Activated CD4-positive, alpha-beta T cell treated with anti-CD3 and anti-CD28 coated beads for 36 hours (primary cell): ENCODE measurements at regions not wholly inside any gene's neighbourhood (a gene's known extent, or its start where the extent isn't known, plus 50 kb on each side); places are given as distances from the start of the nearest gene placed in this dataset.

ENCODE experiments used
- ATAC-seq: fragments of 200-7000 bp; cut with Tn5 transposase; one replicate; pipeline ENCODE4 v1.10.0; 2021; ENCODE audit warnings: mild to moderate bottlenecking, moderate library complexity
- CTCF ChIA-PET: fragments of 350-600 bp; sonication (Branson Sonifier 250); formaldehyde crosslinking; loops from one replicate; lab custom pipeline; 2021; ENCODE audit warnings: antibody characterized with exemption; lab: Charles Lee
- POLR2A ChIA-PET: fragments of 350-600 bp; sonication (Branson Sonifier 250); formaldehyde crosslinking; loops from one replicate; lab custom pipeline; 2021; ENCODE audit warnings: antibody characterized with exemption, inconsistent platforms; lab: Charles Lee
- DNase-seq: peaks from one replicate; pipeline ENCODE4 v3.0.0-alpha.2; 2020
- H3K27ac Mint-ChIP-seq: one replicate; pipeline ENCODE4 v1.8.0; 2021; ENCODE audit warnings: mixed read lengths
- H3K27me3 Mint-ChIP-seq: one replicate; pipeline ENCODE4 v1.8.0; 2021; ENCODE audit warnings: mixed read lengths
- H3K36me3 Mint-ChIP-seq: one replicate; pipeline ENCODE4 v1.8.0; 2021; ENCODE audit warnings: low read depth, mixed read lengths
- H3K4me1 Mint-ChIP-seq: one replicate; pipeline ENCODE4 v1.8.0; 2021; ENCODE audit warnings: mixed read lengths
- H3K4me3 Mint-ChIP-seq: one replicate; pipeline ENCODE4 v1.8.0; 2021; ENCODE audit warnings: mild to moderate bottlenecking, moderate library complexity, mixed read lengths
- H3K9me3 Mint-ChIP-seq: one replicate; pipeline ENCODE4 v1.8.0; 2021; ENCODE audit warnings: low read depth, mixed read lengths
- intact Hi-C, 2 experiments: fragments of 100-400 bp; cut with DNase I in 1 of 2; cut with micrococcal nuclease in 1 of 2; formaldehyde crosslinking; loops; one replicate each; pipeline versions ENCODE4 v1.14.2 to v1.15.1; 2022 to 2024; cut with DNase I, micrococcal nuclease

DNA sequence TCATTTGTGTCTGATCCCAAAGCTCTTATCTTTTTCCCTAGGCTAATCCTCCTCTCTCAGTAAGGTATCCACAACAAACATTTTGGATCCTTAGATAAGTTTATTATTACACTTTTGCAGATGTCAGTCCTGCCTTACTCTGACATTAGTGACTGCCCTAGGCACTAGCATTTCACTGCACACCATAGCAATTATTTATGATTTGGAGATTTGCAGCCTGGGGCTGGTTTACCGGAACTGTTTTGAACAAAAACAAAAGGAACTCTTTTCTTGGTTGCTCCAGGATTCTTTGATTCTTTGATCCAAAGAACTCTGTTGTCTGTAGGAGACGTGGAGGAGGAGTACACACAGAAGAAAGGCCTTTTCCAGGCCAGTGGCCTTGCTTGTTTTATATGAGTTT, 80.4 kb downstream of the EDNRB start:
- ChIA-PET CTCF (no interaction called here), POLR2A (no interaction called here)
- H3K4me1 Mint-ChIP-seq = no peaks in the 10 kb centered on the region
- no peak overlapping the region for H3K27ac Mint-ChIP-seq
- H3K9me3 Mint-ChIP-seq = no peaks in the 10 kb centered on the region
- H3K27me3 Mint-ChIP-seq = no peaks in the 10 kb centered on the region
- intact Hi-C loops = no loop called here
- ATAC-seq = no peak
- DNase-seq = no peak
- H3K4me3 Mint-ChIP-seq = no peak overlapping the region
- H3K36me3 Mint-ChIP-seq = no peaks in the 10 kb centered on the region

DNA sequence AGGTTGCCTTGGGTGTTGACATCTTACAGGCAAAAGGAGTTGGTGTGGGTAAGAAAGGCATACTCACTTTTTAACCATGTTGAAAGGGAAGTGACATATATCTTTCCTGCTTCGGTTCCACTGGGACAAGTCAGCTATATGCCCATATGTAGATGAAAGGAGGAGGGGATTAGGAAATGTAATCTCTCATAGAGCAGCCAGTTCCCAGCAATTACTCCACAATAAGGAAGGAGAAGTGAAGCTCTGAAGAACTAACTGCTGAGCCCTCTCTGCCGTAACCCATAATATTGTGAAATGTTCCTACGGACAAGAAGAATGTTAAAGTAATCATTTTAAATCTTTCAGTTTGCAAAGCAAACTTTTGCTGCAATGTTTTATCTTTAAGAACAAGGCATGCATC, 82.2 kb downstream of the EDNRB start:
- ChIA-PET CTCF (no interaction called here), POLR2A (no interaction called here)
- Mint-ChIP-seq H3K4me1 (no peaks in the 10 kb centered on the region), H3K9me3 (no peaks in the 10 kb centered on the region), H3K4me3 (no peak overlapping the region), H3K27me3 (no peaks in the 10 kb centered on the region), H3K27ac (no peak overlapping the region), H3K36me3 (no peaks in the 10 kb centered on the region)
- DNase-seq (no peak), ATAC-seq (no peak)
- intact Hi-C loops = no loop called here

DNA sequence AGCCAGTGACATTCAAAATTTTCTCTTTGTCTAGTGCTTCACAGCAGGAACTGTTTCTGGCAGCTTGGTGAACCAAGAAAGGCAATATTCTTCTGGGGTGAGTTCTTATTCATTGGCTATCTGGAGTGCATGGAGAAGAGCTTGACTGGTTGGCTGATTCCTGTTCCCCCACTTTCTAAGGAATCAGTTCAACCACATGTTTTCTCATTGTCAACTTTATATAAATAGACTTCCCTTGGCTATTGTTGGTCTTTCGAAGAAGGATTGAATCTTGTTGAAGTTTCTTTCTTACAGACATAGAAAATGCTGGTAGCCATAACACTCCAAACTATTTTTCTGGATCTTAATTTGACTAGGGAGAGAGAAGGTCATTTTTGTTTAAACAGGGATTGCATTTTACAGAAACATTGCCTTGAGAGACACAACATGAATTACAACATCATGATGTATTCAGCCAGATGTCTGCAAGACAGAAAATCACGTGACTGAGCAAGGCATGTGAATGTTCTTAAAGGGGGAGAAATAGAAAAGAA, 85.2 kb downstream of the EDNRB start:
- H3K27me3 Mint-ChIP-seq = no peaks in the 10 kb centered on the region
- CTCF ChIA-PET = interaction anchor here (0.9 to 1.0 kb wide), 2 partner anchors 12 to 13 kb away, joined by 3 read pairs; no protein-coding TSS in a partner anchor
- ATAC-seq = no peak
- intact Hi-C loops = no loop called here
- H3K27ac Mint-ChIP-seq = no peak overlapping the region
- H3K4me1 Mint-ChIP-seq = no peaks in the 10 kb centered on the region
- no peaks in the 10 kb centered on the region for H3K36me3 Mint-ChIP-seq
- POLR2A ChIA-PET = no interaction called here
- no peak overlapping the region for H3K4me3 Mint-ChIP-seq
- H3K9me3 Mint-ChIP-seq = no peaks in the 10 kb centered on the region
- no peak for DNase-seq

DNA sequence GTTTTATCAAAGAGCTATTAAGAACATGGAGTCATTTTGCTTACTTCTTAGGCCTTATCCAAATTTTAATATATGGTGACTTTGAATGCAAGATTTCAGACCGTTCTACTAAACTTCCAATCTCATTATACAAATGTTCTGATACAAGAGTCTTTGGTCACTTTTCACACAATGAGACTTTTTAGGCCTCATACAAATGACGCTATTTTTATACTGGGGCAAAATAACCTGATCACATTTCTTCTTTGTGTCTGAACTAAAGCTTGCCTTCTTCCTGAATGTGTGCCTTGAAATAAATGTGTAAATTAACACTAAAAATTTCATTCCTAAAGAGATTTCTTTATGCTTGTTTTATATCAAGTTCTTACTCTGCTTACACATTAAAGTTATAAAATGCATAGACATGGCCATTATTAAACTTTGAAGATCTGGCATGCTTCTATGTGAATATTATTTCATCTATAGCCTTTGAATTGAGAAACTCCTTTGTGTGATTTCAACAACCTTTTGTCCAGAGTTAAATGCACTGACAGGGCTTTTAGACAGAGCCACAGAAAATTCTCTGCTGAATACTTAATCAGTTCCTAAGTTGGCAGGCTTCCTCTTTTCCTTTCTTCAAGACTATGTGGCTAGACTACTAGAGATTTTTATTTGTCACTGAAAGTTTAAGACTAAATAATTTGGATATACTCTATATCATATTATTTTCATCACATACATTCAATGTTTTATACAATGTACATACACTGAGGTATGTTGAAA, 86.1 kb downstream of the EDNRB start:
- H3K4me1 Mint-ChIP-seq = no peaks in the 10 kb centered on the region
- intact Hi-C loops = no loop called here
- no peaks in the 10 kb centered on the region for H3K36me3 Mint-ChIP-seq
- ChIA-PET POLR2A (no interaction called here), CTCF (interaction anchor here (0.9 to 1.0 kb wide), 2 partner anchors 12 to 13 kb away, joined by 3 read pairs; no protein-coding TSS in a partner anchor)
- no peaks in the 10 kb centered on the region for H3K9me3 Mint-ChIP-seq
- H3K27ac Mint-ChIP-seq = no peak overlapping the region
- DNase-seq = no peak
- no peaks in the 10 kb centered on the region for H3K27me3 Mint-ChIP-seq
- no peak for ATAC-seq
- H3K4me3 Mint-ChIP-seq = no peak overlapping the region

DNA sequence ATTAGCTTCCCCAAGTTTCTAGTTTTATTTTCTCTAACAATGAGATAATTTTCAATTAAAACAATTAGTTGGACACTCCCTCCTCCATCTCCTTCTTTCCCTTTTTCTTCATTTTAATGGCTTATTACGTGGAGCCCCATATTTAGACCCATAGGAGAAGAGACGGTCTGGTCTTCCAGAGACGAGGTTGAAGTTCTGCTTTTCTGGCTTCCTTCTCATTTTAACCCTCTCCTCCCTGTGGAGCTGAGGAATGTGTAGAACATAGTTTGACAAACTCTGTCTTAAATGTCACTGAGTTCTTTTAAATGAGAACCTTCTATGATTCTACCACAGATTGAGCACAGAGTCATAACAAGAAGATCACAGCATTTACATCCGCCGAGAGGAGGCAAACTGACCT, 86.8 kb downstream of the EDNRB start:
- H3K27ac Mint-ChIP-seq = no peak overlapping the region
- CTCF ChIA-PET = no interaction called here
- POLR2A ChIA-PET = interaction anchor here (0.6 kb wide), 1 partner anchor 863 kb away, joined by 6 read pairs; no protein-coding TSS in a partner anchor
- ATAC-seq (no peak), DNase-seq (no peak)
- intact Hi-C loops = no loop called here
- H3K4me3 Mint-ChIP-seq = no peak overlapping the region
- no peaks in the 10 kb centered on the region for H3K27me3 Mint-ChIP-seq
- no peaks in the 10 kb centered on the region for H3K4me1 Mint-ChIP-seq
- no peaks in the 10 kb centered on the region for H3K9me3 Mint-ChIP-seq
- no peaks in the 10 kb centered on the region for H3K36me3 Mint-ChIP-seq

DNA sequence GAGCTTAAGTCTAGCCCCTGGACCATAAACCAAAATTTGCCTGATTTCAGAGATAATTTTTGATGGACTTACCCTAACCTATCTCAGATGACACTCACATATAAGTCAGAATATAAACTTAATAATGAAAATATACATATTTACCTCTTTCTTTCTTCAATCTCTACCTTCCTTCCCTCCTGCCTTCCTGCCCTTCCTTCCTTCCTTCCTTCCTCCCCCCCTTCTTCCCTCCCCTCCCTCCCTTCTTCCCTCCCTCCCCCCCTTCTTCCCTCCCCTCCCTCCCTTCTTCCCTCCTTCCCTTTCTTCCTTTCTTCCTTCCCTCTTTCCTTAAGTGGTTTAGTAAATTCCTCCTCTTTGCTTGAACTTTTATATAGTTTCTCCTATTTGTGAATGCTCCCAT, 88.7 kb downstream of the EDNRB start:
- ATAC-seq (no peak), DNase-seq (no peak)
- Mint-ChIP-seq H3K36me3 (no peaks in the 10 kb centered on the region), H3K4me1 (no peaks in the 10 kb centered on the region), H3K4me3 (no peak overlapping the region), H3K27ac (no peak overlapping the region), H3K9me3 (no peaks in the 10 kb centered on the region), H3K27me3 (no peaks in the 10 kb centered on the region)
- intact Hi-C loops = no loop called here
- POLR2A ChIA-PET = no interaction called here
- CTCF ChIA-PET = no interaction called here

DNA sequence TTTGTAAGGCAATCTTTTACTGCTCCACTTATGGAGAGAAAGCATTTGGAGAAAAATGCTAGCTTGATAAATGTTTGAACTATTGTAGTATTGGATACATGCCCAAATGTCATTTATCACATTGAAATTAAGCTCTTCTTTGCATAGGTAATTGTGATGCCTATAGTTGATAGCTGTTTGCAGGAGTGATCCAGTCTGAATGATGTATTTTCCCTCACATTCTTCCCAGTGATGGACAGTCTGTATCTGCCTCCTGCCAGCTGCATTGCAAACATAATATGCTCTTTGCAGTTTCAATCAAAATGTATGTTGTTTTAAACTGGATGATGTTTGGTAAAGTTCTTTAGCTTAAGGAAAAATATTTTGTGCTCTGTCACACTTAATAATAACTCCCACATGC, 89.8 kb downstream of the EDNRB start:
- no peak overlapping the region for H3K27ac Mint-ChIP-seq
- no peaks in the 10 kb centered on the region for H3K36me3 Mint-ChIP-seq
- CTCF ChIA-PET = interaction anchor here (0.6 kb wide), 1 partner anchor 57 kb away, joined by 3 read pairs; no protein-coding TSS in a partner anchor
- POLR2A ChIA-PET = no interaction called here
- no peaks in the 10 kb centered on the region for H3K9me3 Mint-ChIP-seq
- DNase-seq (no peak), ATAC-seq (no peak)
- no peak overlapping the region for H3K4me3 Mint-ChIP-seq
- no peaks in the 10 kb centered on the region for H3K27me3 Mint-ChIP-seq
- H3K4me1 Mint-ChIP-seq = no peaks in the 10 kb centered on the region
- intact Hi-C loops = no loop called here

DNA sequence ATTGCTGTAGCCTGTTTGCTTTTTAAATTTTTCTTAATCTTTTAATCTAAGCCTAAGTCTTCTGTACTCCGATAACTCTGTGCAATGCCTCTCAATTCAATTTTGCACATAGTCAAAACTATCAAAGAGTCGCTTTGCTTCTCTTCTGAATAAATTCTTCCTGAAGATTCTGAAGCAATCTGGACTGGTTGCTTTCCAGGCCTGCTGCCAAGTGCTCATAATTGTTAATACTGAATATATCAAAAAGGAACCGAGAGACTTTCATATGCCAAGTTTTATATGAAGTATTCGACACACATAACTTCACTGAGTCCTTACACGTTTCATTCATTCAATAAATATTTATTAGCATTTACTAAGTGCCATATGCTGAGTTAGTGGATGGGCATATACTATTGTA, 91.3 kb downstream of the EDNRB start:
- Mint-ChIP-seq H3K9me3 (no peaks in the 10 kb centered on the region), H3K36me3 (no peaks in the 10 kb centered on the region), H3K4me3 (no peak overlapping the region), H3K4me1 (no peaks in the 10 kb centered on the region), H3K27ac (no peak overlapping the region), H3K27me3 (no peaks in the 10 kb centered on the region)
- ChIA-PET CTCF (no interaction called here), POLR2A (no interaction called here)
- ATAC-seq (no peak), DNase-seq (no peak)
- intact Hi-C loops = no loop called here

DNA sequence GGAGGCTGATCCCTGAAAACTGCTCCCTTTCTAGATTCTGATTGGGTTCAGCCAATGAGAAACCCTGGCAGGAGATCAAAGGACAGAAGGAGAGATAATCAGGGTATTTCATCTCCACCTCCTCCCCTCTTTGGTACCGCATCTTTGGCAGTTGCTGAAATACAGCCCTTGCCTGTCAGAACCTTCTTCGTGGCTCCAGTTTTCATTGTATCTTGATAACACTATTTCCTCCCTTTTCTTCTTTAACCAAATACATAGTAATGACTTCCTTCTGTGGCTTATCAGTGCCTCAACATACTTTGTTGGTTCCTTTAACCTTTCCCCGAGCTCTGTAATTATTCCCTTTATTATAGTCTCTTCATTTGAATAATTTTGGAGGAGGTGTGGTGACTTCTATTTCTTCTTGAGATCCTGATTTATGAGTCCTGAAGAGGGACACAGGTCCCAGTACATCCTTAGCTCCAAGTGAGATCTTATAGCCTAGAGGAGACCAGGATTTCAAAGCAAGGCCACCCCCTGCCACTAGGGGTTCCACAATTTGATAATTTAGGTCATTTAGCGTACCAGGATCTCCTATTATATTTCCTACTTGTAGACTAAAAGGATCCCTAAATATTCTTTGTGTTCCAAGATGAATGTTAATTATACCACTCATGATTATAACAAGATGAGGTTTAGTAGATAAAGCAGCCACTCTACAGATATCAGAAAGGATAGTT, 98.0 kb downstream of the EDNRB start:
- H3K36me3 Mint-ChIP-seq = no peaks in the 10 kb centered on the region
- no peak for ATAC-seq
- CTCF ChIA-PET = interaction anchor here (0.6 to 0.7 kb wide), 4 partner anchors 12 to 202 kb away, joined by 3 read pairs; no protein-coding TSS in a partner anchor
- H3K4me1 Mint-ChIP-seq = peaks cover 5% of the 10 kb centered on the region
- H3K27me3 Mint-ChIP-seq = no peaks in the 10 kb centered on the region
- no peak overlapping the region for H3K27ac Mint-ChIP-seq
- POLR2A ChIA-PET = no interaction called here
- intact Hi-C loops = no loop called here
- no peak overlapping the region for H3K4me3 Mint-ChIP-seq
- DNase-seq = no peak
- no peaks in the 10 kb centered on the region for H3K9me3 Mint-ChIP-seq

DNA sequence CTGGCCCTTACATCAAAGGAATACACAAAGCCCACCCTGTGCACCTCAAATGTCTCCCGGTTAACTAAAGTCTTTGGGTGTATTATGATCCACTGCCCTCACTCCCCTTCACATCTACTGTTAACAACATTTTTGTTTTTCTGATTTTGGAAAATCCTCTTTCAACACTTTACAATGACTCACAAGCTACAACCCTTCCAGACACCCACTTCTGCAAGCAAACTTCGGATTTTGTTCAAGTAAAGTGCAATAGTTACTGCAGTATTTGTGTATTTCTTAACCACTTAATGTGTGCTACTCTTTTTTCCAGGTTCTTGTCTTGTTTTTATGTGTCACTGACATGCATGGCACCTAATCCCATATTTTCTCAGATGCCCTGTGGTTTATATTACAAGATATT, 101.1 kb downstream of the EDNRB start:
- CTCF ChIA-PET = interaction anchor here (1.2 kb wide), 1 partner anchor 304 kb away, joined by 3 read pairs; no protein-coding TSS in a partner anchor
- no peak for DNase-seq
- Mint-ChIP-seq H3K4me1 (peaks cover 5% of the 10 kb centered on the region), H3K27me3 (no peaks in the 10 kb centered on the region), H3K36me3 (no peaks in the 10 kb centered on the region), H3K9me3 (no peaks in the 10 kb centered on the region), H3K27ac (no peak overlapping the region), H3K4me3 (no peak overlapping the region)
- ATAC-seq = no peak
- intact Hi-C loops = no loop called here
- POLR2A ChIA-PET = no interaction called here

DNA sequence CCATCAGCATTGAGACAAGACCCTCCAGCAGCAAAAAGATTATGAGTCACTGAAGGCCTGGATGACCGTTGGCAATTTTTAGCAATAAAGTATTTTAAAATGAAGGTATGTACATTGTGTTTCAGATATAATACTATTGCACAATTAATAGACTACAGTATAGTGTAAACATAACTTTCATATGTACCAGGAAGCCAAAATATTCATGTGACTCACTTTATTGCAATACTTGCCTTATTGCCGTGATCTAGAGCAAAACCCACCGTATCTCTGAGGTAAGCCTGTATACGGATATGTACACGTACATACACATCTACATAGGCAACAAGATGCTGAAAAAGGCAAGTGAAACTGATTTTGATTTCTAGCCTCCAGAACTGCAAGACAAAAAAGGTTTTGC, 103.3 kb downstream of the EDNRB start:
- intact Hi-C loops = no loop called here
- Mint-ChIP-seq H3K4me1 (peaks cover 5% of the 10 kb centered on the region), H3K4me3 (no peak overlapping the region), H3K36me3 (no peaks in the 10 kb centered on the region), H3K27me3 (peaks cover under 1% of the 10 kb centered on the region), H3K9me3 (no peaks in the 10 kb centered on the region), H3K27ac (no peak overlapping the region)
- ATAC-seq = no peak
- no peak for DNase-seq
- POLR2A ChIA-PET = no interaction called here
- CTCF ChIA-PET = no interaction called here
